CD4-positive, alpha-beta T cell treated with Interferon gamma for 1 hour (primary cell): ENCODE measurements at regions not wholly inside any gene's neighbourhood (a gene's known extent, or its start where the extent isn't known, plus 50 kb on each side); places are given as distances from the start of the nearest gene placed in this dataset.

Experiments used
- DNase-seq: peaks from one replicate; pipeline ENCODE4 v3.0.0-alpha.2; 2020

- no peak for DNase-seq
These were observed 52.5 kb upstream of the RPL34 start for GRCh38 chr4:108567831-108568230.

GRCh38 chr4:108561116-108561515 lies 59.3 kb upstream of the RPL34 start:
- no peak for DNase-seq

- no peak for DNase-seq
These were observed 59.8 kb upstream of the RPL34 start for GRCh38 chr4:108560616-108561015.

GRCh38 chr4:108559911-108560310 lies 60.5 kb upstream of the RPL34 start:
- no peak for DNase-seq

GRCh38 chr4:108559068-108559793 lies 61.1 kb upstream of the RPL34 start:
- DNase-seq = no peak

- DNase-seq = no peak
These were observed 63.7 kb upstream of the RPL34 start for GRCh38 chr4:108556588-108557200.

GRCh38 chr4:108556166-108556565 lies 64.2 kb upstream of the RPL34 start:
- no peak for DNase-seq

- no peak for DNase-seq
These were observed 64.7 kb upstream of the RPL34 start for GRCh38 chr4:108555701-108556100.

- DNase-seq = no peak
These were observed 72.7 kb upstream of the RPL34 start for GRCh38 chr4:108547682-108548081.

- DNase-seq = no peak
These were observed 73.6 kb upstream of the RPL34 start for GRCh38 chr4:108546728-108547127.

- no peak for DNase-seq
These were observed 75.9 kb upstream of the RPL34 start for GRCh38 chr4:108544481-108544880.

GRCh38 chr4:108543359-108543968 lies 76.9 kb upstream of the RPL34 start:
- DNase-seq = no peak

- no peak for DNase-seq
These were observed 79.8 kb upstream of the RPL34 start for GRCh38 chr4:108540536-108540935.

GRCh38 chr4:108536577-108536976 lies 83.8 kb upstream of the RPL34 start:
- DNase-seq = no peak

GRCh38 chr4:108535757-108536156 lies 84.6 kb upstream of the RPL34 start:
- no peak for DNase-seq

GRCh38 chr4:108533876-108534275 lies 86.5 kb upstream of the RPL34 start:
- DNase-seq = no peak

GRCh38 chr4:108533245-108533844 lies 87.0 kb upstream of the RPL34 start:
- DNase-seq = no peak

GRCh38 chr4:108532738-108533137 lies 87.6 kb upstream of the RPL34 start:
- DNase-seq = no peak

- DNase-seq = no peak
These were observed 88.2 kb upstream of the RPL34 start for GRCh38 chr4:108532187-108532586.

GRCh38 chr4:108531461-108531860 lies 88.9 kb upstream of the RPL34 start:
- DNase-seq = no peak

GRCh38 chr4:108529984-108530905 lies 90.1 kb upstream of the RPL34 start:
- DNase-seq = no peak

- DNase-seq = no peak
These were observed 91.3 kb upstream of the RPL34 start for GRCh38 chr4:108529102-108529501.

- no peak for DNase-seq
These were observed 92.7 kb upstream of the RPL34 start for GRCh38 chr4:108527723-108528122.
